DOHH2 (cell line): ENCODE measurements at regions not wholly inside any gene's neighbourhood (a gene's known extent, or its start where the extent isn't known, plus 50 kb on each side); places are given as distances from the start of the nearest gene placed in this dataset.

Source experiments
- CTCF ChIP-seq: fragments of 200-600 bp; sonication (generic); IDR thresholded peaks from one replicate; pipeline ENCODE4 v1.5.1; 2014; ENCODE audit warnings: antibody characterized with exemption, mild to moderate bottlenecking, low read depth, low read length; ENCODE audit not compliant: poor library complexity, severe bottlenecking
- EZH2phosphoT487 ChIP-seq: fragments of 200-600 bp; sonication (generic); IDR thresholded peaks from 2 replicates; pipeline ENCODE4 v1.6.1; 2017; ENCODE audit warnings: borderline replicate concordance, mild to moderate bottlenecking, antibody characterized with exemption, low read length, moderate library complexity, mixed read lengths

GRCh38 chr2:194661431-194661830 lies 995.6 kb upstream of the SLC39A10 start:
- TF ChIP-seq CTCF (no peak), EZH2phosphoT487 (no peak)
